C4-2B (cell line): ENCODE measurements at regions not wholly inside any gene's neighbourhood (a gene's known extent, or its start where the extent isn't known, plus 50 kb on each side); places are given as distances from the start of the nearest gene placed in this dataset.
"Not testable (repeated sequence)": the region's sequence is repeated elsewhere in the genome, so short reads cannot be mapped to it uniquely, and the experiment has no call there.

Source experiments
- H3K27ac ChIP-seq: fragments of 450-650 bp; 2 replicates; pipeline ENCODE4 v1.5.1; 2017
- CTCF ChIP-seq: fragments of 450-650 bp; conservative IDR thresholded peaks from 2 replicates; pipeline ENCODE4 v1.5.1; 2017; ENCODE audit warnings: mild to moderate bottlenecking
- ZFX ChIP-seq: fragments of 450-650 bp; IDR thresholded peaks from 2 replicates; pipeline ENCODE4 v1.6.1; 2017

GRCh38 chr9:22649384-22649783 is 202.8 kb downstream of the DMRTA1 start:
- no peak for TF ChIP-seq CTCF
- TF ChIP-seq ZFX, result no peak
- no peak overlapping the region for H3K27ac ChIP-seq

GRCh38 chr9:22650145-22650544 is 203.5 kb downstream of the DMRTA1 start:
- H3K27ac ChIP-seq, result no peak overlapping the region
- TF ChIP-seq ZFX, result no peak
- TF ChIP-seq CTCF, result no peak

DNA sequence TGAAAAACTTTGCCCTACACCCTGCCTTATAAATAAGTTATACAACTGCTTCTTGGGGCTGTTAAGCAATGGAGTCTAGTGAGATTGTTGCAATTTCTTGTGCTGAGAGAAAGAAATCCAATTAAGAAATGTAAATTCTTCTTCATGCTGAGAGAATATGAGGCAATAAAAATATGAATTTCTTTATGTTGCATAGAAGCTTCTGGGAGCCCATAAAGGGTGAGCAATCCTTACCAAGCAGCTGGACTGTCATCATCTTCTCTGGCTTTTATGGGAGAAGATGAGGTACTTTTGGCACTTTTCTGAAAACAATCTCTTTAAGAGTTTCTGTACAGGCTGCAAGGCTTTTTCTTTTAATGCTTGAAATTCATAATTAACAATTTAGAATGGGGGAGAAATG is 204.3 kb downstream of the DMRTA1 start:
- TF ChIP-seq ZFX (no peak), CTCF (no peak)
- no peak overlapping the region for H3K27ac ChIP-seq

GRCh38 chr9:22654833-22655232 is 208.2 kb downstream of the DMRTA1 start:
- TF ChIP-seq CTCF (no peak), ZFX (no peak)
- H3K27ac ChIP-seq, result no peak overlapping the region

- H3K27ac ChIP-seq, result no peak overlapping the region
- TF ChIP-seq CTCF (no peak), ZFX (no peak)
Measured at GRCh38 chr9:22657713-22658112, 211.1 kb downstream of the DMRTA1 start.

DNA sequence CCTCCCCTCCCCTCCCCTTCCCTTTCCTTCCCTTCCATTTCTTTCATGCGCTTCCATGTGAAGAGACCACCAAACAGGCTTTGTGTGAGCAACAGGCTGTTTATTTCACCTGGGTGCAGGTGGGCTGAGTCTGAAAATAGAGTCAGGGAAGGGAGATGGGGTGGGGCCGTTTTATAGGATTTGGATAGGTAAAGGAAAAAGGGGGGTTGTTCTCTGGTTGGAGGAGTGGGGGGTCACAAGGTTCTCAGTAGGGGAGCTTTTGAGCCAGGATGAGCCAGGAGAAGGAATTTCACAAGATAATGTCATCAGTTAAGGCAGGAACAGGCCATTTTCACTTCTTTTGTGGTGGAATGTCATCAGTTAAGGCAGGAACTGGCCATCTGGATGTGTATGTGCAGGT is 211.9 kb downstream of the DMRTA1 start:
- H3K27ac ChIP-seq, result not testable (repeated sequence)

DNA sequence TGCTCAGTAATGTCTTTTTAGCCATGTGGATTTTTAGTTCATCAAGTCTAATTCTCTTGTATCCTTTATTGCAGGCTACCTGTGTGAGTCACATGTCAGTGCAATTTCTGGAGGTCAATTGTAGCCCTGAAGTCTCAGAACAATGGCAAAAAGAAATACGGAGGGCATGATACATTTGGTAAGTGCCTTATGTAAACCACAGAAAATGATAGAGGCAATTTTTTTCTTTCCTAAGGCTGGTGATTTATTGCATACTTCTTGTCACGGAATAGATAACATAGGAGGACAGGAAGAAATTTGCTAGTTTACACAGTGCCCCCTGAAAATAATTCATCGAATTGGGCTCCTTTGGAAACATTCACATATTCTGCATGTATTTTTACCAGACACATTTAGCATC is 235.9 kb downstream of the DMRTA1 start:
- no peak overlapping the region for H3K27ac ChIP-seq
- TF ChIP-seq ZFX (no peak), CTCF (no peak)

DNA sequence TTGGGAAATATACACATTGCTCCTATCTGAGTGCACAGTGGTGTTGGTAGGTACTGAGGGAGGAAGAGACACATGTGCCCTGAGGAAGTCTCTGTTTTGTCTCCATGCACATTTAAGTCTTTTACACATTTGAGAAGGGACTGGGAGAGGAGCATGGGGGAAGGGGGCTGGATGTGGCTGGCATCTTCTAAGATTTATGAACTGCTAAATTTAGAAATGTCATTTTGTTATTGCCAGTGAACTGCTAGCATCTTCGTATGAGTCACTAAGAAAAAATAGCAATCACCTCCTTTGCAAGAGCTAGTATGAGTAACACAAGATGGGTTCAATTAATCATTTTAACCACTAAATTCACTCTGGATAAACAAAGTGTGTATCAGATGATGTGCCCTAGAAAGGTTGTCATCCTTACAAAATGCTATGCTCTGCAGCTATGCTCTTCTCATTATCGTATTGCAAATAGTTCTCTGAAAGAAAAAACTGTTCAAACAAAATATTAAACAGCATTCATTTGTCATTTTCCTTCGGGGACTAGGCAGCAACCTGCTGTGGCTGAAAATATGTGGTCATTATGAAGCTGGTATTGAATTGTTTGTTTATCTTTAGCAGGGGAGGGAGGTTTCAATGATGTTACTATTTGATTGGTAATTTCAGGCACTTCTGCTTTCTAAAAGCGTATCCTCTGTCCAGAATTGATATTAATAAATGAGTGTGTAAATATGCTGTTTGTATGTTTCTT is 236.5 kb downstream of the DMRTA1 start:
- no peak overlapping the region for H3K27ac ChIP-seq
- TF ChIP-seq CTCF (no peak), ZFX (no peak)
